ENCODE measurements at regions not wholly inside any gene's neighbourhood (a gene's known extent, or its start where the extent isn't known, plus 50 kb on each side); places are given as distances from the start of the nearest gene placed in this dataset.

DNA sequence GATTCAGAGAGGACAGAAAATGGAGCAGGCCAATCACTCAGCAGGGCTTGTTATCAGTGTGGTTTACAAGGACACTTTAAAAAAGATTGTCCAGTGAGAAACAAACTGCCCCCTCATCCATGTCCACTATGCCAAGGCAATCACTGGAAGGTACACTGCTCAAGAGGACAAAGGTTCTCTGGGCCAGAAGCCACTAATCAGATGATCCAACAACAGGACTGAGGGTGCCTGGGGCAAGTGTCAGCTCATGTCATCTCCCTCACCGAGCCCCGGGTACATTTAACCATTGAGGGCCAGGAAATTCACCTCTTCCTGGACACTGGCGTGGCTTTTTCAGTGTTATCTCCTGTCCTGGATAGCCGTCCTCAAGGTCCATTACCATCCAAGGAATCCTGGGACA lies 513.7 kb upstream of the EPHA6 start:
- in situ Hi-C loops (cut with MboI; ENCODE audit: low sequenced_read_pairs in 4 of 4): no loop called here
- no peaks in the 10 kb centered on the region for H3K9me3 ChIP-seq
- no peak for DNase-seq
- ATAC-seq: no peak
- H3K36me3 ChIP-seq: no peaks in the 10 kb centered on the region
- intact Hi-C loops (cut with DNase I; ENCODE audit: low total_unique reads): no loop called here
- no peaks in the 10 kb centered on the region for H3K27me3 ChIP-seq
- H3K4me3 ChIP-seq: no peak overlapping the region
- TF ChIP-seq POLR2A (IDR thresholded peaks at IDR 0.05): no peak
- TF ChIP-seq CTCF (IDR thresholded peaks at IDR 0.05 in 4 of 5, conservative IDR thresholded peaks at IDR 0.05 in 1 of 5): no peak
- H3K4me1 ChIP-seq: no peaks in the 10 kb centered on the region
- H3K27ac ChIP-seq: no peak overlapping the region

DNA sequence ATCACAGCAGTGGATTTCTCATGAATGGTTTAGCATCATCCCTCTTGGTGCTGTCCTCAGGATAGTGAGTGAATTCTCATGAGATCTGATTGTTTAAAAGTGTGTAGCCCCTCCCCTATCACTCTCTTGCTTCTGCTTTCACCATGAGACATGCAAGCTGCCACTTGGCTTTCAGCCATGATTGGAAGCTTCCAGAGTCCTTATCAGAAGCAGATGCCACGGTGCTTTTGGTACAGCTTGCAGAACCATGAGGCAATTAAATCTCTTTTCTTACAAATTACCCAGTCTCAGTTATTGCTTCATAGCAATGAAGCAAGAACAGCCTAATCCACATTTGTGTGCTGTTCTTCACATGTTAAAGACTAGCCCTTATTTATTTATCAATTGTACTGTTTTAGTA lies 495.2 kb upstream of the EPHA6 start:
- no peaks in the 10 kb centered on the region for H3K4me1 ChIP-seq
- H3K27me3 ChIP-seq: no peaks in the 10 kb centered on the region
- H3K4me3 ChIP-seq: no peak overlapping the region
- TF ChIP-seq POLR2A (IDR thresholded peaks at IDR 0.05) (no peak), CTCF (IDR thresholded peaks at IDR 0.05 in 4 of 5, conservative IDR thresholded peaks at IDR 0.05 in 1 of 5) (no peak)
- no peaks in the 10 kb centered on the region for H3K9me3 ChIP-seq
- ATAC-seq: no peak
- intact Hi-C loops (cut with DNase I; ENCODE audit: low total_unique reads): no loop called here
- in situ Hi-C loops (cut with MboI; ENCODE audit: low sequenced_read_pairs in 4 of 4): no loop called here
- H3K36me3 ChIP-seq: no peaks in the 10 kb centered on the region
- no peak for DNase-seq
- no peak overlapping the region for H3K27ac ChIP-seq

GRCh38 chr3:96324087-96324486 lies 490.3 kb upstream of the EPHA6 start:
- in situ Hi-C loops (cut with MboI; ENCODE audit: low sequenced_read_pairs in 4 of 4) (no loop called here), intact Hi-C loops (cut with DNase I; ENCODE audit: low total_unique reads) (no loop called here)
- no peak for ATAC-seq

DNA sequence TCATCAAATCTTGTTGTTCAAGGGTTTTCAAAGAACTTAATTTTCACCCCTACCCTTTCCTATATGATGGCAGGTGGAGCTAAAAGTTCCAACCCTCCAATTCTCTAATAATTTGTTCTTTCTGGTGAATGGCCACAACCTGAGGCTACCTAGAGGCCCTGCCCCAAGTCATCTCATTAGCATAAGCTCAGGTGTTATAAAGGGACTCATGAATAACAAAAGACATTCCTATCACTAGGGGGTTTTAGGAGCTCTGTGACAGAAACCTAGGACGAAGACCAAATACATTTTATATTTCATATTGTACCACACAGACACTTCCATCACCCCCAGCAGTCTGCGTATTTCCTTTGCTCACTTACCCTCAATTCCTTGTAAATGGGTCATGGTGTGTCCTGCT lies 483.6 kb upstream of the EPHA6 start:
- TF ChIP-seq POLR2A (IDR thresholded peaks at IDR 0.05) (no peak), CTCF (IDR thresholded peaks at IDR 0.05 in 4 of 5, conservative IDR thresholded peaks at IDR 0.05 in 1 of 5) (no peak)
- H3K36me3 ChIP-seq: no peaks in the 10 kb centered on the region
- no peaks in the 10 kb centered on the region for H3K27me3 ChIP-seq
- H3K4me3 ChIP-seq: no peak overlapping the region
- no peaks in the 10 kb centered on the region for H3K4me1 ChIP-seq
- no peak for ATAC-seq
- H3K27ac ChIP-seq: no peak overlapping the region
- intact Hi-C loops (cut with DNase I; ENCODE audit: low total_unique reads): no loop called here
- DNase-seq: no peak
- in situ Hi-C loops (cut with MboI; ENCODE audit: low sequenced_read_pairs in 4 of 4): no loop called here
- H3K9me3 ChIP-seq: no peaks in the 10 kb centered on the region

More at GRCh38 chr3:96324087-96324486, 490.3 kb upstream of the EPHA6 start:
- no peak for DNase-seq
- Histone ChIP-seq H3K27ac (no peak overlapping the region), H3K36me3 (no peaks in the 10 kb centered on the region), H3K4me3 (no peak overlapping the region), H3K9me3 (no peaks in the 10 kb centered on the region), H3K4me1 (no peaks in the 10 kb centered on the region), H3K27me3 (no peaks in the 10 kb centered on the region)
- TF ChIP-seq POLR2A (IDR thresholded peaks at IDR 0.05) (no peak), CTCF (IDR thresholded peaks at IDR 0.05 in 4 of 5, conservative IDR thresholded peaks at IDR 0.05 in 1 of 5) (no peak)

- Histone ChIP-seq H3K9me3 (no peaks in the 10 kb centered on the region), H3K27ac (no peak overlapping the region), H3K27me3 (no peaks in the 10 kb centered on the region), H3K36me3 (no peaks in the 10 kb centered on the region), H3K4me3 (no peak overlapping the region), H3K4me1 (no peaks in the 10 kb centered on the region)
- ATAC-seq (no peak), DNase-seq (no peak)
- intact Hi-C loops (cut with DNase I; ENCODE audit: low total_unique reads) (no loop called here), in situ Hi-C loops (cut with MboI; ENCODE audit: low sequenced_read_pairs in 4 of 4) (no loop called here)
- TF ChIP-seq POLR2A (IDR thresholded peaks at IDR 0.05) (no peak), CTCF (IDR thresholded peaks at IDR 0.05 in 4 of 5, conservative IDR thresholded peaks at IDR 0.05 in 1 of 5) (no peak)
Observed at GRCh38 chr3:96331341-96331740, 483.1 kb upstream of the EPHA6 start.

All from gastrocnemius medialis (tissue), 4 donors.